GM12892 (cell line): ENCODE measurements at regions not wholly inside any gene's neighbourhood (a gene's known extent, or its start where the extent isn't known, plus 50 kb on each side); places are given as distances from the start of the nearest gene placed in this dataset.

Source experiments
- POLR2A ChIP-seq: IDR thresholded peaks from 2 replicates; pipeline ENCODE4 v1.6.1; 2011; ENCODE audit warnings: low read depth, low read length, control low read depth
- POLR2AphosphoS5 ChIP-seq: IDR thresholded peaks from 2 replicates; pipeline ENCODE4 v1.6.1; 2011; ENCODE audit warnings: low read depth, low read length, control low read depth
- TAF1 ChIP-seq: IDR thresholded peaks from 2 replicates; pipeline ENCODE4 v1.6.1; 2011; ENCODE audit warnings: low read depth, mild to moderate bottlenecking, control low read depth, low read length, borderline replicate concordance

- TF ChIP-seq POLR2A, result no peak
- TF ChIP-seq POLR2AphosphoS5, result no peak
- no peak for TF ChIP-seq TAF1
Observed at GRCh38 chr4:14515556-14515955, 486.7 kb upstream of the CPEB2 start.
